Breast epithelium (tissue), 3 donors: ENCODE measurements at regions not wholly inside any gene's neighbourhood (a gene's known extent, or its start where the extent isn't known, plus 50 kb on each side); places are given as distances from the start of the nearest gene placed in this dataset.

Source experiments
- POLR2A ChIP-seq: fragments of 450-650 bp; IDR thresholded peaks from one replicate; pipeline ENCODE4 v1.6.1; 2016; ENCODE audit warnings: antibody characterized with exemption, mild to moderate bottlenecking, moderate library complexity
- POLR2AphosphoS5 ChIP-seq, 3 donors: sonication (generic); formaldehyde crosslinking; IDR thresholded peaks; one replicate each; pipeline ENCODE4 v1.6.1; 2017; ENCODE audit warnings: antibody characterized with exemption in 3 of 3
- TF ChIP-seq, protein P1 (sequence below), 3 donors: fragments of 450-650 bp; IDR thresholded peaks; one replicate each; pipeline ENCODE4 v1.5.1; 2016 to 2017; ENCODE audit warnings: antibody characterized with exemption in 3 of 3, mild to moderate bottlenecking in 3 of 3, moderate library complexity in 3 of 3

DNA sequence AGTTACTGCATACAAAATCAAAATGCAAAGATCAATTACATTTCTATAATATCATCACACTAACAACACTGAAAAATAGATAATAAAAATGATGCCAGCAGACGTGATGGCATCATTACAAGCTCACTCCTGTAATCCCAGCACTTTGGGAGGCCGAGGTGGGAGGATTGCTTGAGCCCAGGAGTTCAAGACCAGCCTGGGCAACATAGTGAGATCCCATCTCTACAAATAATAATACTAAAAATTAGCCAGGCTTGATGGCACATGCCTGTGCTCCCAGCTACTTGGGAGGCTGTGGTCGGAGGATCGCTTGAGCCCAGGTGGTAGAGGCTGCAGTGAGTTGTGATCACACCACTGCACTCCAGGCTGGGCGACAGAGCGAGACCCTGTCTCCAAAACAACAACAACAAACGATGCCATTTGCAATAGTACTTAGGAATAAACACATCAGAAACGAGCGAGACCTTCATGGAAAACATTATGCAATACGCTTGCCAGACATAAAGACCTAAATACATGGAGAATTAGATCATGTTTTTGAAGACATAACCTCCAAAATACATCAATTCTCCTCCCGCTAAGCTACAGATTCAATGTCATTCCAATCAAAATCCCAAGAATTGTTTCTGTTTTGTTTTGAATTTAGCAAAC, 86.6 kb upstream of the ERRFI1 start:
- TF ChIP-seq POLR2A (no peak), POLR2AphosphoS5 (IDR thresholded peaks at IDR 0.05) (no peak)
- TF ChIP-seq, protein P1, sequence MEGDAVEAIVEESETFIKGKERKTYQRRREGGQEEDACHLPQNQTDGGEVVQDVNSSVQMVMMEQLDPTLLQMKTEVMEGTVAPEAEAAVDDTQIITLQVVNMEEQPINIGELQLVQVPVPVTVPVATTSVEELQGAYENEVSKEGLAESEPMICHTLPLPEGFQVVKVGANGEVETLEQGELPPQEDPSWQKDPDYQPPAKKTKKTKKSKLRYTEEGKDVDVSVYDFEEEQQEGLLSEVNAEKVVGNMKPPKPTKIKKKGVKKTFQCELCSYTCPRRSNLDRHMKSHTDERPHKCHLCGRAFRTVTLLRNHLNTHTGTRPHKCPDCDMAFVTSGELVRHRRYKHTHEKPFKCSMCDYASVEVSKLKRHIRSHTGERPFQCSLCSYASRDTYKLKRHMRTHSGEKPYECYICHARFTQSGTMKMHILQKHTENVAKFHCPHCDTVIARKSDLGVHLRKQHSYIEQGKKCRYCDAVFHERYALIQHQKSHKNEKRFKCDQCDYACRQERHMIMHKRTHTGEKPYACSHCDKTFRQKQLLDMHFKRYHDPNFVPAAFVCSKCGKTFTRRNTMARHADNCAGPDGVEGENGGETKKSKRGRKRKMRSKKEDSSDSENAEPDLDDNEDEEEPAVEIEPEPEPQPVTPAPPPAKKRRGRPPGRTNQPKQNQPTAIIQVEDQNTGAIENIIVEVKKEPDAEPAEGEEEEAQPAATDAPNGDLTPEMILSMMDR (IDR thresholded peaks at IDR 0.05): no peak
